ENCODE measurements at regions not wholly inside any gene's neighbourhood (a gene's known extent, or its start where the extent isn't known, plus 50 kb on each side); places are given as distances from the start of the nearest gene placed in this dataset.
"Not testable (repeated sequence)": the region's sequence is repeated elsewhere in the genome, so short reads cannot be mapped to it uniquely, and the experiment has no call there.

- DNase-seq (ENCODE audit: low read depth): no peak
Measured at GRCh38 chr6:14518515-14519217, 401.1 kb downstream of the CD83 start.

DNA sequence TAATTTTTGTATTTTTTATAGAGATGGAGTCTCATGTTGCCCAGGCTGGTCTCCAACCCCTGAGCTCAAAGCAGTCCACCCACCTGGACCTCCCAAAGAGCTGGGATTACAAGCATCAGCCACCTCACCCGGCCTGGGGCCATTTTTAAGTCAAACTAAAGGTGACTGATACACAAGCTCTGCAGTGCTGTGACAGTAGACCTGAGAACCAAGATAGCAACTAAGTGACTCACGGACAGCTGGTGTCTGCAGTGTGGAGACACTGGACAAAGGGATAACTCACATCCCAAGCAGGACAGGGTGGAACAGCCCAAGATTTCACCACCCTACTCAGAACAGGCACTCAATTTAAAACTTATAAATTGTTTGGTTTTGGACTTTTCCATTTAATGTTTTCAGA is 402.5 kb downstream of the CD83 start:
- no peak for DNase-seq (ENCODE audit: low read depth)

GRCh38 chr6:14520536-14520935 is 403.0 kb downstream of the CD83 start:
- no peak for DNase-seq (ENCODE audit: low read depth)

GRCh38 chr6:14521141-14521540 is 403.6 kb downstream of the CD83 start:
- no peak for DNase-seq (ENCODE audit: low read depth)

GRCh38 chr6:14521861-14522260 is 404.3 kb downstream of the CD83 start:
- not testable (repeated sequence) for DNase-seq (ENCODE audit: low read depth)

DNA sequence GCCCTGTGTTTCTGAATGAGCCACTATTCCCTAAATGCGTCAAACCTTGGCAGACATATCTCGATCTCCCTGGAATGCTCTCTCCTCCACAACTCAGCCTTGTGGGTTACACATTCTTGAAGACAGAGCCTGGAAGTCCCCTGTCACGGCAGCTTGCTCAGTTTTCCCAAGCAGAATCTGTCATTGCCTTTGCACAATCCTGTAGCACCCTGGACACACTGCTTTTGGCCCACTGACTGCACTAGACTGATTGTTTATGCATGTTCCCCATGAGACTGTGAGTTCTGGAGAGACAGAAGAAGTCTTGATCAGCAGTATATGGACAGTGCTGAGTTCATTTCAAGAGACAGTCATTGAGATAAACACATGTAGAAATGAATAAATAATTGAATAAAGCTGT is 406.7 kb downstream of the CD83 start:
- DNase-seq (ENCODE audit: low read depth): no peak

- DNase-seq (ENCODE audit: low read depth): no peak
Measured at GRCh38 chr6:14530385-14530784, 412.8 kb downstream of the CD83 start.

- DNase-seq (ENCODE audit: low read depth): no peak
Measured at GRCh38 chr6:14533446-14533845, 415.9 kb downstream of the CD83 start.

- DNase-seq (ENCODE audit: low read depth): no peak
Measured at GRCh38 chr6:14537030-14537429, 419.5 kb downstream of the CD83 start.

DNA sequence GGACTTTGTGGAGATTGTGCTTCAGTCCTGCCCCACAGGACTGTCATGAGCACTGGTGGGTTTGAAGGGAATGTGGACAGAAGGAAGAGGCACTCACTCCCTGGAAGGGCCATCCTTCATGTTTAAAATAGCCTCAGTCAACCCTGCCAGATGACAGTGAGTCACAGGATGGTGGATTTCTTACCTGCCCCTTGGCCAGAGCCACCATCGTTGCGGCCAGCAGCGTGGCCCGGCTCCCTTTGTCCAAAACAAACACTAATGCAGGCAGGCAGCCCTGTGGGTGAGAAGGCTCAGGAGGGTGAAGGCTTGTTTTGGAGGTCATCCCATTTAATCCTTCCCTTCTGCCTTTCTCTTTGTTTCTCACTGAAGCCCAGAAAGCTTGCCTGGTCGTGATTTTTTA is 422.7 kb downstream of the CD83 start:
- DNase-seq (ENCODE audit: low read depth): no peak

DNA sequence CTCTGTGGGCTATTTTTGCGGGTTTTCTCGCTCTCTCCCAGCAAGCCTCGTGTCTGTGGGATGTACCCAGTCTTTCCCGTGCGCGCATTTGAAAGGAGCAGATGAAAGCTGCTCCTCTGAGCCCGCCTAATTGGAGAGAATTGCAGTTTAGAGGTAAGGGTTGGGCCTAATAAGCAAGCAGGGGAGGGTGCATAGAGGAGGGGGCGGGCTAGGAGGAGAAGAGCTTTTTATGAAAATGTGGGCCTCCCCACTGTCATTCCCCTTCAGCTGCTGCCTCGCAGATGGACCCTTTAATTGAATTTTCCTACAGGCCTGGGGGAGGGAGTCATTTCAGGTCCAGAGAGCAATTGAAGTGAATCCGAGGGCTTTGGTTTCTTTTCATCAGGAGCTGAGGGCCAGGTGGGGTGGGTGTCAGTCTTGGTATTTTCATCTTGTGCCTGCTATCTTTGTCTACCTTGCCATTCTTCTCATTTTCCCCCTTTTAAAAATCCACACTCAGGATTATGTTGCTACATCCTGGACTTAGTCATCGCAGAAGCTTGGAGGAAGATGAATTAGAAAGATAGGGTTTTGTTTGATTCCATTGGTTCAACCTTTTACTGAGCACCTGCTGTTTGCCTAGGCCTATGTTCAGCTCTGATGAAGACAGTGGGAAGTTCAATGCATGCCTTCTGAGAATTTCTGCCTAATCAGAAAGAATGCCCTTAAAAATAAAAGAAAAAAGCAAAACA is 423.4 kb downstream of the CD83 start:
- no peak for DNase-seq (ENCODE audit: low read depth)

DNA sequence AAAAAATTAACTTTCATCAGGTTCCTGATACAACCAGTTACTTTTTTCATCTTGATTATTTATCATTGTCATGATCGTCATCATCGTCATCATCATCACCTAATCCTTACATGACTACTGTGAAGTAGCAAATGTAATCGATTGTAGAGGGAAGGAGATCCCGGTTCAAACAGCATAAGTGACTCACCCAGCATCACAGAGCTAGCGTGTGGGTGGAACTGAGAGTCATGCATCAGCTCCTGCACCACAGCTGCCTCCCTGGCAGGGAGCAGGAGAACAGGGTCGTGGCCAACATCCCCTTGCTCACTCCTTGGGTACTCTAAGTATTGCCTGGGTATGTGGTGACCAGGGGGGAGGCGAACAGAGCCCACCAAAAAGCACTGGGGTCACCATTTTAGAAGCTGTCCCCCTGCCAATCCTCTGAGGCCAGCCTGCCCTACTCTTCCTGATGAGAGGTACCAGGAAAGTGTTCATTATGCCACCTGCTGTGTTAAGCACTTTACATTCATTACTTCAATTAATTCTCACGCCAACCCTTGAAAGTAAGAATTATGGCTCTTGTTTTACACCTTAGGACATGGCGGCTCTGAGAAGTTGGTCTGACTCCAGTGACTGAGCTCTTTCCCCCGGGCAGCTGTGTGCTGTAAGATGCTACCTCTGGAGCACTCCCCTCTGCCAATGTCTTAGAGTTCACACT is 425.2 kb downstream of the CD83 start:
- no peak for DNase-seq (ENCODE audit: low read depth)

DNA sequence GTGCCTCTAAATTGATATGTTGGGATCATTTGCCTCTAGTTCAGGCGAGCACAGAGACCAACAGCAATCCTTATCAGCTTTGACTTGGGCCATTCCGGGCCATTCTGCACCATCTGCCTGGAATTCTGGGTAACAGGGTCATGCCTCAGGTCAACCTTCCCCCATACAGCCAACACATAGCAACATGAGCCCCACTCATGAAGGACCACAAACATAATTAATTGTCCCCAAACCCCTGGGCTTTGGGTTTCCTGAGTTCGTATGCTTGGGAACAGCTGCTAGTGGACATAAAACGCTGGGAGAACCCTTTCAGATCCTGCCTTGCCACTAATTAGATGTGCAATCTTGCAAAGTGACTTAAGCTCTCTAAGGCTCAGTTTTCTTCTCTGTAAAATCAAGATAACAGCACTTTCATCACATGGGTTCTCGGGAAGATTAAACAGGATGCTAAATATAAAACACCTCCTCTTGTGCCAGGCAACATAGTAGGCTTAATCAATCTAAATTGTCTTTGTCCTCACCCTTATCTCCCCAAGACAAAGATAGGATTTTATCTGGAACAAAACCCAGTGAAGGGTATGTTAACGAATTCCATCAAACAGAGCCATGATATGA is 426.5 kb downstream of the CD83 start:
- DNase-seq (ENCODE audit: low read depth): no peak

- DNase-seq (ENCODE audit: low read depth): no peak
Measured at GRCh38 chr6:14544666-14545065, 427.1 kb downstream of the CD83 start.

- no peak for DNase-seq (ENCODE audit: low read depth)
Measured at GRCh38 chr6:14545496-14545895, 427.9 kb downstream of the CD83 start.

DNA sequence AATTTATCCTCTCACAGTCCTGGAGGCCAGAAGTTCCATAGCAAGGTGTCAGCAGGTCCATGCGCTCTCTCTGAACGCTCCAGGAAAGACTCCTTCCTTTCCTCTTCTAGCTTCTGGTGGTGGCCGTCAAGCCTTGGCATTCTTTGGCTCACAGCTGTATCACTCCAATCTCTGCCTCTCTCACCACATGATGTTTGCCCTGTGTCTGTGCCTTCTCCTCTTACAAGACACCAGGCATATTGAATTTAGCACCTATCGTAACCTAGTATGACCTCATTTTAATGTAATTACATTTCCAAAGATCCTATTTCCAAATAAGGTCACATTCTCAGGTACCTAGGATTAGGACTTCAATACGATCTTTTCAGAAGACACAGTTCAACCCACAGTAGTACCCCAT is 428.5 kb downstream of the CD83 start:
- DNase-seq (ENCODE audit: low read depth): no peak

- no peak for DNase-seq (ENCODE audit: low read depth)
Measured at GRCh38 chr6:14547284-14547998, 429.9 kb downstream of the CD83 start.

DNA sequence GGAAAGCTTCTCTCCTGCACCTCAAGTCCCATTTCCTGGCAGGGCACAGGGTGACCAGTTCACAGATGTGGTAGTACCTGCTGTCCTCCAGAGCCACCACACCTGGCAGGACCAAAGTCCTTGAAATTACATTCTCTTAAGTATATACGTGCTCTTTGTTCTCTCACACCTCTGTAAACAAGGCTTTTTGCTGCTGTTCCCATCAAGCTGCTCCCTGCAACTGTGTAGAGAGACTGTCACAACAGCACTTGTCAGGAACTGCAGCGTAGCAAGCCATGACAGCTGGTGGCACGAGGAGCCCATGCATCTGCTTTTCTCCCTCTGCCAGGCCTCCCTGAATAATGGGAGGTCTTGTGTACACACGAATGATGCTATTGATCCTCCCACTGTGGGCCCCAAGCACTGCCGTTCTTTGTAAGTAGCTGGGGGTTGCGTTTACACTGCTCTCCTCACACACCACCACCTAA is 431.8 kb downstream of the CD83 start:
- no peak for DNase-seq (ENCODE audit: low read depth)

DNA sequence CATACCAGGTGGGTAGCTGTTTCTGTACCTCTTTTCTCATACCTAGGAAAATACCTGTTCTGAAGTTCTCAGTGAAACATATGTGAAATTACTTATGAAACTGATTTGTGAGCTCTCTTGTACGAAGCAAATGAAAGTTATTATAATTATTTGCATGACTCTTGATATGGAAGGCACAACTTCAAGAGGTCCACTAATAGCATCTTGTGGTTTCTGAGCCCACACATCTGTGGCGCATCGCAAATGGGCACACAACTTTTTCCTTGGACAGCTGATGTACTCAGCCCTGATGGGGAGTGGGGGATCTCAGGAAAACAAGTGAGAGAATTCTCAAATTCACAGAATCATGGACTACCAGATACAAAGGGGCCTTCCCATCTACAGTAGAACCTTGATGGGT is 432.3 kb downstream of the CD83 start:
- no peak for DNase-seq (ENCODE audit: low read depth)

DNA sequence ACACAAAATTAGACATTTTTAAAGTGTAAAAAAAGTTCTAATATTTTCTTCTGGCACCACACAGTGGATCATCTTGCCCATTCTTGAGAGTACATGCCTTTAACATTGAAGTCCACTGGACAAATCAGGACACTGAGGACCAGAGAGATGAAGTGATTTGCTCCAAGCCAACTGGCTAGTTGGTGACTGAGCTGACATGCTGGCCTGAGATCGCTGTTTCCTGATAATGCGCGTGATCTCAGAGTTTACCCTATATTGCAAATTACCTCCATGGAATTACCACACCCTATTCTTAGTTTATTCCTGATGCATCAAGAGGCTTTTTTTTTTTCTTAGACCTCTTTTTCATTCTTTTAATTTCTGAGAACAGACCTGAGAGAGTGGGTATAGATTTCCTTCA is 432.8 kb downstream of the CD83 start:
- no peak for DNase-seq (ENCODE audit: low read depth)

DNA sequence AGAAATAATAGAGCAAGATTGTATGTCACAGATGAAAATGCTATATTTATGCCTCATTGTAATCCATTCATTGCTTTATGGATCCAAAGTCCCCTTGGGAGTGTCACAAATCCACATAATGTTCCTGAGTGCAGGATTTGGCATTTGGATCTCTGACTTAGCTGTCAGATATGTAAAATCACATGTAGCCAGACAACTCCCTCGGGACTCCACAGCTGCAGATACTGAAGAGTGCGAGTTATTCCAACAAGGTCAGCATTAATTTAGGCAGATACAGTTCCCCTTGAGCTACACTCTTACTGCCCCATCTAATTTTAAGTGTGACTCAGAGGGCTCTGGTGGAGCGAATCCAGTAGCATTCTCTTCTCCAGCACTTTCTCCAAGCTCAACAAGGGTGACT is 433.2 kb downstream of the CD83 start:
- no peak for DNase-seq (ENCODE audit: low read depth)

GRCh38 chr6:14551601-14552000 is 434.0 kb downstream of the CD83 start:
- DNase-seq (ENCODE audit: low read depth): not testable (repeated sequence)
